Stimulated activated CD8-positive, alpha-beta memory T cell treated with anti-CD3 and anti-CD28 coated beads, Interleukin-7, amount 100 ng/mL, for 4 hours (primary cell): ENCODE measurements at regions not wholly inside any gene's neighbourhood (a gene's known extent, or its start where the extent isn't known, plus 50 kb on each side); places are given as distances from the start of the nearest gene placed in this dataset.
"Not testable (repeated sequence)": the region's sequence is repeated elsewhere in the genome, so short reads cannot be mapped to it uniquely, and the experiment has no call there.

Experiments used
- DNase-seq, 2 donors: peaks; one replicate each; pipeline ENCODE4 v3.0.0-alpha.2; 2020; ENCODE audit warnings: low read depth in 2 of 2

GRCh38 chr2:145801210-145801609, 1281.3 kb upstream of the ZEB2 start:
- DNase-seq = no peak

- no peak for DNase-seq
Measured at GRCh38 chr2:145800151-145801091, 1280.5 kb upstream of the ZEB2 start.

GRCh38 chr2:145799595-145800108, 1279.7 kb upstream of the ZEB2 start:
- no peak for DNase-seq

- DNase-seq = no peak
Measured at GRCh38 chr2:145798419-145798818, 1278.5 kb upstream of the ZEB2 start.

- DNase-seq = no peak
Measured at GRCh38 chr2:145797692-145798091, 1277.8 kb upstream of the ZEB2 start.

GRCh38 chr2:145792745-145793144, 1272.8 kb upstream of the ZEB2 start:
- DNase-seq = no peak

GRCh38 chr2:145789636-145790035, 1269.7 kb upstream of the ZEB2 start:
- DNase-seq = no peak

- not testable (repeated sequence) for DNase-seq
Measured at GRCh38 chr2:145787597-145788361, 1267.9 kb upstream of the ZEB2 start.

- DNase-seq = not testable (repeated sequence)
Measured at GRCh38 chr2:145782607-145783006, 1262.7 kb upstream of the ZEB2 start.

- no peak for DNase-seq
Measured at GRCh38 chr2:145777914-145778313, 1258.0 kb upstream of the ZEB2 start.

GRCh38 chr2:145777297-145777696, 1257.4 kb upstream of the ZEB2 start:
- DNase-seq = no peak

GRCh38 chr2:145775591-145775990, 1255.7 kb upstream of the ZEB2 start:
- no peak for DNase-seq

GRCh38 chr2:145771525-145771924, 1251.6 kb upstream of the ZEB2 start:
- no peak for DNase-seq

GRCh38 chr2:145769011-145769716, 1249.2 kb upstream of the ZEB2 start:
- no peak for DNase-seq

- DNase-seq = no peak
Measured at GRCh38 chr2:145765874-145766273, 1246.0 kb upstream of the ZEB2 start.

- no peak for DNase-seq
Measured at GRCh38 chr2:145764631-145765030, 1244.7 kb upstream of the ZEB2 start.

GRCh38 chr2:145760781-145761649, 1241.1 kb upstream of the ZEB2 start:
- no peak for DNase-seq

GRCh38 chr2:145759228-145759915, 1239.5 kb upstream of the ZEB2 start:
- no peak for DNase-seq

- no peak for DNase-seq
Measured at GRCh38 chr2:145757503-145758246, 1237.8 kb upstream of the ZEB2 start.
